Central memory CD8-positive, alpha-beta T cell (primary cell): ENCODE measurements at regions not wholly inside any gene's neighbourhood (a gene's known extent, or its start where the extent isn't known, plus 50 kb on each side); places are given as distances from the start of the nearest gene placed in this dataset.
"Not testable (repeated sequence)": the region's sequence is repeated elsewhere in the genome, so short reads cannot be mapped to it uniquely, and the experiment has no call there.

Experiments
- ATAC-seq: fragments of 150-1000 bp; cut with Tn5 transposase; replicated peaks from 2 replicates; pipeline ENCODE4 v1.10.0; 2022; ENCODE audit warnings: mild to moderate bottlenecking, moderate FRiP score, moderate number of reproducible peaks; ENCODE audit not compliant: poor library complexity, severe bottlenecking; ENCODE audit errors: extremely low read depth
- DNase-seq, 2 donors: peaks; one replicate each; pipeline ENCODE4 v3.0.0; 2021; ENCODE audit warnings: low spot score in 2 of 2
- H3K27ac Mint-ChIP-seq: one replicate; pipeline ENCODE4 v1.8.0; 2022; ENCODE audit warnings: low read depth, mild to moderate bottlenecking, moderate library complexity, mixed read lengths
- H3K27me3 Mint-ChIP-seq: one replicate; pipeline ENCODE4 v1.8.0; 2022; ENCODE audit warnings: mixed read lengths
- H3K36me3 Mint-ChIP-seq: one replicate; pipeline ENCODE4 v1.8.0; 2022; ENCODE audit warnings: mild to moderate bottlenecking, moderate library complexity, mixed read lengths; ENCODE audit not compliant: insufficient read depth
- H3K4me1 Mint-ChIP-seq: one replicate; pipeline ENCODE4 v1.8.0; 2022; ENCODE audit warnings: mixed read lengths
- H3K4me3 Mint-ChIP-seq: one replicate; pipeline ENCODE4 v1.8.0; 2022; ENCODE audit warnings: mild to moderate bottlenecking, moderate library complexity, mixed read lengths
- H3K9me3 Mint-ChIP-seq: one replicate; pipeline ENCODE4 v1.8.0; 2022; ENCODE audit warnings: mixed read lengths

DNA sequence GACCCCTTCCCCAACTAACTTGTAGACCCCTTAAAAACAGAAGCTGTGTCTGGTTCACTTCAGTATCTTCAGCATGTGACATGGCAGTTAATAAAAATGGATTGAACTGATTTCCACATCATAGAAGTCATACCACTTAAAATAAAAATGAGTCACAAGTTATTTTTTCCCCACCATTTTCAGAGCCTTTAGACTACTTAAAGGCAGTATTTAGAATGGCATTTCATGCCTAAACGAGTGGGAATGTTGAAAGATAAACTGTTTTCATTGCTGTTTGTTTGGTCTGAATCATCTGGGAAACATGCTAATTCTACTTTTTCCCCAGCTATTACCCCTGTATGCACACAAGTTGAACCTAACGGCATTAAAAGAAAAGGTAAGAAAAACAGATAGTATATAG lies 324.0 kb downstream of the RAB38 start:
- peaks cover 17% of the 10 kb centered on the region for H3K9me3 Mint-ChIP-seq
- H3K27me3 Mint-ChIP-seq: no peaks in the 10 kb centered on the region
- ATAC-seq (no peak), DNase-seq (no peak)
- no peaks in the 10 kb centered on the region for H3K36me3 Mint-ChIP-seq
- no peaks in the 10 kb centered on the region for H3K4me1 Mint-ChIP-seq
- no peak overlapping the region for H3K27ac Mint-ChIP-seq
- no peak overlapping the region for H3K4me3 Mint-ChIP-seq

DNA sequence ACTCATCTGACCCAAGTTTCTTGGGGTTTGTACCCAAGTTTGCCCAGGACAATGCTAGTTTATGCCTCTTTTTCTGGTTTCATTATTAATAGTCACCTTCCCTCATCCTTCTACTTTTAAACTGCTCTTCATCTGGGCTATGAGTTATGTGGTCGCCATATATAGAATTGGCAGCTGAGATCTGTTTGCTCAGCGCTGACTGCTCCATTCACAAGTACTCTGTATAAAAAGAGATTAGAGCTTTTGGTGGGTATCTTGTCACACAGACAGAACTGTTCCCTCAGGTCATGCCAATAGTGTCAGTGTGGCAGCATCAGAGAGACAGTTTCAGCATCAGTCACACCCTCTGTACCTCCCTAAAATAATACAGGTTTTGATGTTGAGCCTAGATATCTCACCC lies 326.0 kb downstream of the RAB38 start:
- ATAC-seq (no peak), DNase-seq (no peak)
- Mint-ChIP-seq H3K4me3 (no peak overlapping the region), H3K9me3 (peaks cover 17% of the 10 kb centered on the region), H3K27ac (no peak overlapping the region), H3K4me1 (no peaks in the 10 kb centered on the region), H3K27me3 (no peaks in the 10 kb centered on the region), H3K36me3 (no peaks in the 10 kb centered on the region)

DNA sequence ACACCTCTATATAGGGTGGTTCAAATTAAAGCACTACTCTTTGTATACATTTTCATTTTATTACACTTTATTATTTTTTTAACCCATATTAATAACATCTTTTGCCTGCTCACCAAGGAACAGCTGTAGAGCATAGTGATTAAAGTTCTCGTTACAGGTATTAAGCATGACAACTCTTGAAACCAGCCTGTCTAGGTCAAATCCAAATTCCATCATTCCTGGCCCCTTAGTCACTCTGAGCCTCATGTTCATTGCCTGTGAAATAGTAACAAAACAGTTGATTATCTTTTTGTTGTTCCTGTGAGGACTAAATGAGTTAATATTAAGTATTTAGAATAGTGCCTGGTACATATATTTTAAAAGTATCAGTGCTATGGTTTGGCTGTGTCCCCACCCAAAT lies 334.5 kb downstream of the RAB38 start:
- ATAC-seq (no peak), DNase-seq (no peak)
- Mint-ChIP-seq H3K4me3 (no peak overlapping the region), H3K4me1 (no peaks in the 10 kb centered on the region), H3K27ac (no peak overlapping the region), H3K9me3 (peaks cover 19% of the 10 kb centered on the region), H3K27me3 (no peaks in the 10 kb centered on the region), H3K36me3 (peaks cover 1% of the 10 kb centered on the region)

DNA sequence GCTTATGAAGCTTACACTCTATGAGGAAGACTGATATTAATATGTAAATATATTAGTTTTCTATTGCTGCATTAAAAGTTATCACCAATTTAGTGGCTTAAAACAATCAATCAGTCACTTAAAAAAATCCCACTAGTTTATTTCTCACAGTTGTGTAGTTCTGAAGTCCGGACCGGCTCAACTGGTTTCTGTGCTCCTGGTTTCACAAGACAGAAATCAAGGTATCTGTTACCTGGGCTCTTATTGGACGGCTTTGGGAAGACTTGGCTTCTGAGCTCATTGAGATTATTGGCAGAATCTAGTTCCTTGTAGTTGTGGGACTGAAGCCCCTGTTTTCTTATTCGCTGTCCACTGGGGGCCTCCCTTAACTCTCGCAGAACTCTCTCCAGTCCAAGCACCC lies 343.0 kb downstream of the RAB38 start:
- Mint-ChIP-seq H3K36me3 (no peaks in the 10 kb centered on the region), H3K4me3 (no peak overlapping the region), H3K4me1 (no peaks in the 10 kb centered on the region), H3K9me3 (peaks cover 8% of the 10 kb centered on the region), H3K27ac (no peak overlapping the region), H3K27me3 (no peaks in the 10 kb centered on the region)
- DNase-seq (no peak), ATAC-seq (no peak)

DNA sequence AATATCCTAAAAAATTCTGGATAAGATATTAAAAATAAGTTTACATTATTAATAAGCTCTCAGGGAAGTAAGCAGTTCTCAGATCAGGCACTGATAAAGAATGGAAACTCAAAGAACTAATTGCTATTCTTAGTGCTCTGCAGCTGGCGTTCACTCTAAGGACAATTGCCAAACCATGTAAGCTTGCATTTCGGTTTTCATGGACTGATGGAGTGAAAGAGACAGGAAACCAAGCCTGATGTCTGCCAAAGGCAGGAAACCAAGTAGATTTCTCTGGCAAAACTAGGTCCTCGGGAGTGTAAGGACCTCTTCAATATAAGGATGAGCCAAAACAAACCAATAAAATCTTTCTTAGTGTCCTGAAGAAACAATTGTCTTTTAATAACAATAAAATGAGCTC lies 355.2 kb downstream of the RAB38 start:
- DNase-seq (no peak), ATAC-seq (no peak)
- Mint-ChIP-seq H3K36me3 (no peaks in the 10 kb centered on the region), H3K4me3 (no peak overlapping the region), H3K27ac (no peak overlapping the region), H3K9me3 (peaks cover 4% of the 10 kb centered on the region), H3K4me1 (no peaks in the 10 kb centered on the region), H3K27me3 (no peaks in the 10 kb centered on the region)

DNA sequence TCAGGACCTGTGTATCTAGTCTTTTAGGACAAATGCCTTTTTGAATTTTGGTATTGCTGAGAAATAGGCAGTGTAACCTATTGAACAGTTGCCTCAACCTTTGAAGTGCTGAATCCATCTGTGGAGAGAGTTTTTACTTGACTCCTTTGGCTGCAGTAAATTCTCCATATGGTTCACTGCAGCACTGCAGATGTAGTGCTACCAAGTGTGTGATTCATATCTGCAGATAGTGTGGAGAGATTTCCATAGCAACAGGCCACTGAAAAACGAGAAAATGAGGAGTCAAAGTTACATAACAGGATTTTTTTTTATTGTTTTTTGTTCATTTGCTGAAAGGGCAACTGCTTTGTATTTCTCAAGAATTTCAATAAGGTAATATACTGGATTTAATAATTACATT lies 356.1 kb downstream of the RAB38 start:
- Mint-ChIP-seq H3K4me1 (no peaks in the 10 kb centered on the region), H3K27ac (no peak overlapping the region), H3K9me3 (no peaks in the 10 kb centered on the region), H3K4me3 (no peak overlapping the region), H3K27me3 (no peaks in the 10 kb centered on the region), H3K36me3 (no peaks in the 10 kb centered on the region)
- no peak for ATAC-seq
- DNase-seq: no peak

DNA sequence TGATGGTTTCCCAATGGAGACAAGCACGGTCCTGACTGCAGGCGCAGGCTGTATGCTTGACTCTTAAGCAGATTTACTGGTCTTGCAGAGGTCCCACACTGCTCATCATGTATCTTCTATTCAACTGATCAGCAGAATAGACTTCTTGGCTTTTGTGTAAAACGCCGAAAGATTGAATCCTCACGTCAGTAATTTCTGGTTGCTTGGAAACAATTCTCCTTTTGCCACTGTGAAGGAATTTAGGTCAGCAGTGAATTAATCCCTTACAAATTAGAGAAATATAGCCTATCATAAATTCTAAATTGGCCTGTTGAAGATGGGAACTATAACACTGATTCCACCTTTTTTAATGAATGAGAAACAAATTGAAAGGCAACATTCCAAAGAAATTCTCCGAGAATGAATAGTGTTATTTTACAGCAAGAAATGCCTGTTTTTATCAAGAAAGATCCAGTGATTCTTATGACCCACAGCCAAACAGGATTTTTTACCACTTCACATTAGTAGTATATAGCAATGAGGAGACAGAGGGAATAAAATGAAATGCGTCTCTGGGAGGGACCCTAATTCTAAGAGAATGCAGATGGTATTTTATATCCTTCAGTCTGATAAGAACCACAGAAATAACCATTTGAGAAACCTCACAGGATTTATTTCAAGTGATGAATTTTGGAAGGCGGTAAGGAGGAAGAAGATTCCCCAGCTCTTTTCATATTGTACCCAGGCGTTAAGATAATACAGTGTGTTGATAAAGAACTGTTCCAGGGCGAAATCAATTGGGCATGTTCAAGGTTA lies 362.5 kb downstream of the RAB38 start:
- Mint-ChIP-seq H3K27me3 (no peaks in the 10 kb centered on the region), H3K27ac (no peak overlapping the region), H3K36me3 (no peaks in the 10 kb centered on the region), H3K4me1 (no peaks in the 10 kb centered on the region), H3K4me3 (no peak overlapping the region), H3K9me3 (no peaks in the 10 kb centered on the region)
- ATAC-seq: no peak
- DNase-seq: no peak

DNA sequence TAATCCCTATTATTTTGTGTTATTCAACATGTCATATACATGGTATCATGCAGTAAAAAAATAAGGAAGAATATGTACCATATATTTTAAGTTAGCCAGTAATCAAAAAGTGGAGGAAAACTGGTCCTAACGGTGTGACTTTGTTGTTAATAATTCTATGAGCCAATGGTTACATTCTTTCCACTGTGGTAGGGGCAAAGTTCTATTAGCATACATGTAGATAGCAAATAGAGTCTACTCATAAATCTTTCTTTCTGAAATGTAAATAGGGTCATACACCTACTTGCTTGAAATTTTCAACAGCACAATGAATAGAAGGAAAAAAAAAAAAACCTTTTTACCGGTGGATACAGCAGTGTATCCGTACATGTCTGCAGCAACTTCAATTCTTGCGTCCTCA lies 364.8 kb downstream of the RAB38 start:
- no peaks in the 10 kb centered on the region for H3K36me3 Mint-ChIP-seq
- no peaks in the 10 kb centered on the region for H3K4me1 Mint-ChIP-seq
- ATAC-seq: no peak
- H3K27me3 Mint-ChIP-seq: no peaks in the 10 kb centered on the region
- H3K4me3 Mint-ChIP-seq: no peak overlapping the region
- no peak for DNase-seq
- H3K9me3 Mint-ChIP-seq: no peaks in the 10 kb centered on the region
- H3K27ac Mint-ChIP-seq: no peak overlapping the region

DNA sequence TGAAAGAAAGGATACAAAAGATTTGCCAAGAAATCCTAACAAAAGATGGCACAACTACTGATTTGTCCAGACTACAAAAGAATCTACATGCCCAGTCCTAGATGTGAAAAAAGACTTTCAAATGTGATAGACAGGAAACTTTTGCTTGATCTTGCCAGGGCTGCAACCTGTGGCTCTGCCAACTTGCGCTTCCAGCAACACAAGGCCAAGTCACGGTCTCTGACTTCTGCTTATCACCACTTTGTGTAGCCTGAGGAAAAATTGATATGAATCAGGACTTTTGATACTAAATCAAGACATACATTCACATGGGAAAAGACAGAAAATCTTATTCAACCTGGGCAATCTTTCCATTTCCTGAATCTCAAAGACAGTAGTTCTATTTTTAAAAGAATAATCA lies 366.0 kb downstream of the RAB38 start:
- DNase-seq (no peak), ATAC-seq (no peak)
- no peaks in the 10 kb centered on the region for H3K4me1 Mint-ChIP-seq
- no peaks in the 10 kb centered on the region for H3K9me3 Mint-ChIP-seq
- H3K4me3 Mint-ChIP-seq: no peak overlapping the region
- no peaks in the 10 kb centered on the region for H3K27me3 Mint-ChIP-seq
- H3K36me3 Mint-ChIP-seq: no peaks in the 10 kb centered on the region
- no peak overlapping the region for H3K27ac Mint-ChIP-seq

DNA sequence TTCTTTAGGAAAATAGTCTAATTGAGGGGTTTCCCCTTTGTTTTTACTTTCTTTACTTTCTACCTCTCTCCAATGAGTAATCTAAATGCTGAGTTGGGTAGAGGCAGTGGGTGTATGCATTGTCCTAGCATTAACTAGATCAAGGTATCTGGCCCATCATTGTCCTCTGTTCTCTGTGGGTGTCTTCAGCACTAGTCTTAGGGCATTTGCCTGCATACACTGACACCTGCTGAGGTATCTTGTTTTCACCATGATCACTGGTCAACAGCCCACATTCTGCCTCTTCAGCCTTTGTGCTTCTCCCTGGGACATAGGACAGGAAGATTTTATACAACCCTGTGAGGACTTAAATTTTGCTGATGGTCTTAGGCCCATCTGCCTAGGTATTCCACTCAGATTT lies 371.1 kb downstream of the RAB38 start:
- Mint-ChIP-seq H3K27ac (no peak overlapping the region), H3K4me3 (no peak overlapping the region), H3K27me3 (no peaks in the 10 kb centered on the region), H3K36me3 (no peaks in the 10 kb centered on the region), H3K9me3 (no peaks in the 10 kb centered on the region), H3K4me1 (no peaks in the 10 kb centered on the region)
- ATAC-seq (no peak), DNase-seq (no peak)

DNA sequence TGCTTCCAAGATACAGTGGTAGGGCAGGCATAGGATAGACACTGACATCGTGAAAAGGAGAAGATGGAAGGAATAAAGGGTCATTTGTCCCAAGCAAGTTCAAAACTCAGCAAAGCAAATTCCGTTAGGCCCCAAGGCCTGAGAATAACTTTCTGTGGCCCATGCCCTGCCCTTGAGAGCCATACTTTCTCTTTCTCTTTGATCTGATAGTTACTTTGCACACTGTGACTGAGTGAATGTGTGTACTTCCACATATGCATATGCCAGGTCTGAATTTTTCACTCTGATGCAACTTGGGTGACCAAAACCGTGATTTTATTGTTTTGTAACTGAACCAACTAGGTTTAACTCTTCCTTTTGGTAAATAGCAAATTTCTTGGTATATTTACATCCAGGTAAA lies 371.5 kb downstream of the RAB38 start:
- H3K36me3 Mint-ChIP-seq: no peaks in the 10 kb centered on the region

DNA sequence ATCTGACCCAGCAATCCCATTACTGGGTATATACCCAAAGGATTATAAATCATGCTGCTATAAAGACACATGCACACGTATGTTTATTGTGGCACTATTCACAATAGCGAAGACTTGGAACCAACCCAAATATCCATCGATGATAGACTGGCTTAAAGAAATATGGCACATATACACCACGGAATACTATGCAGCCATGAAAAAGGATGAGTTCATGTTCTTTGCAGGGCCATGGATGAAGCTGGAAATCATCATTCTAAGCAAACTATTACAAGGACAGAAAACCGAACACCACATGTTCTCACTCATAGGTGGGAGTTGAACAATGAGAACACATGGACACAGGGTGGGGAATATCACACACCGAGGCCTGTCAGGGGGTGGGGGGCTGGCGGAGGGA lies 390.4 kb downstream of the RAB38 start:
- H3K36me3 Mint-ChIP-seq, H3K4me3 Mint-ChIP-seq, H3K4me1 Mint-ChIP-seq, ATAC-seq, DNase-seq, H3K27ac Mint-ChIP-seq, H3K27me3 Mint-ChIP-seq: not testable (repeated sequence)
- peaks cover 10% of the 10 kb centered on the region for H3K9me3 Mint-ChIP-seq

More for the DNA sequence above, 371.5 kb downstream of the RAB38 start:
- no peak overlapping the region for H3K4me3 Mint-ChIP-seq
- H3K9me3 Mint-ChIP-seq: no peaks in the 10 kb centered on the region
- no peak for DNase-seq
- no peaks in the 10 kb centered on the region for H3K27me3 Mint-ChIP-seq
- H3K4me1 Mint-ChIP-seq: no peaks in the 10 kb centered on the region
- no peak overlapping the region for H3K27ac Mint-ChIP-seq
- no peak for ATAC-seq

DNA sequence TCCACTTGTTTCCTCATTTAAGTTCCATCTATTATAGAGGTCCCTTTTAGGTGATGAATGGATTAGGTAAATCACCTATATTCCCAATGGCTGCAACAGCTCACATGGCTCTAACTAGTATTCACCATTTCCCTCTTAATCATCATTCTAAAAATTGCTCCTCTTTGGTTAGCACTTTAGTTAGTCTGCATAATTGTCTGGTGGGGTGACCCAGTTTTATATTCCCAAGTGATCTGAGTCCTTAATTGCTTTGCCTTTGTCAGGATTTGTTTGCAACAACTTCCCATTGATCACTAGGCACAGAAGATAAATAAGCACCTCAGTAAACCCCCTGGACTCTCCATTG lies 395.2 kb downstream of the RAB38 start:
- H3K27ac Mint-ChIP-seq: no peak overlapping the region
- H3K36me3 Mint-ChIP-seq: no peaks in the 10 kb centered on the region
- H3K4me1 Mint-ChIP-seq: no peaks in the 10 kb centered on the region
- H3K9me3 Mint-ChIP-seq: peaks cover 5% of the 10 kb centered on the region
- no peak for ATAC-seq
- no peak for DNase-seq
- no peaks in the 10 kb centered on the region for H3K27me3 Mint-ChIP-seq
- no peak overlapping the region for H3K4me3 Mint-ChIP-seq
